Colon (tissue), 2 donors: ENCODE measurements at regions not wholly inside any gene's neighbourhood (a gene's known extent, or its start where the extent isn't known, plus 50 kb on each side); places are given as distances from the start of the nearest gene placed in this dataset.
"Not testable (repeated sequence)": the region's sequence is repeated elsewhere in the genome, so short reads cannot be mapped to it uniquely, and the experiment has no call there.

Experiments
- FAIRE-seq: peaks from 2 replicates; lab custom pipeline; 2012; peaks lifted over from hg19 to GRCh38; lab: Jason Lieb, UNC
- donor health status: control.
- donor health status: control.

- no peak for FAIRE-seq
Measured at GRCh38 chr15:81819924-81820635, 225.7 kb downstream of the MEX3B start.

GRCh38 chr15:81814882-81815455 is 230.8 kb downstream of the MEX3B start:
- FAIRE-seq = no peak

- FAIRE-seq = no peak
Measured at GRCh38 chr15:81813215-81813614, 232.6 kb downstream of the MEX3B start.

- no peak for FAIRE-seq
Measured at GRCh38 chr15:81812456-81812855, 233.4 kb downstream of the MEX3B start.

GRCh38 chr15:81811736-81812135 is 234.1 kb downstream of the MEX3B start:
- no peak for FAIRE-seq

- no peak for FAIRE-seq
Measured at GRCh38 chr15:81809543-81809942, 236.3 kb downstream of the MEX3B start.

GRCh38 chr15:81807806-81808205 is 238.0 kb downstream of the MEX3B start:
- FAIRE-seq = no peak

- no peak for FAIRE-seq
Measured at GRCh38 chr15:81807186-81807585, 238.6 kb downstream of the MEX3B start.

GRCh38 chr15:81795899-81796298 is 249.9 kb downstream of the MEX3B start:
- no peak for FAIRE-seq

- FAIRE-seq = no peak
Measured at GRCh38 chr15:81792646-81793045, 253.2 kb downstream of the MEX3B start.

GRCh38 chr15:81791322-81791721 is 254.5 kb downstream of the MEX3B start:
- not testable (repeated sequence) for FAIRE-seq

GRCh38 chr15:81789403-81789802 is 256.4 kb downstream of the MEX3B start:
- FAIRE-seq = no peak

GRCh38 chr15:81786776-81787175 is 259.0 kb downstream of the MEX3B start:
- FAIRE-seq = no peak

GRCh38 chr15:81785679-81786078 is 260.1 kb downstream of the MEX3B start:
- no peak for FAIRE-seq

- no peak for FAIRE-seq
Measured at GRCh38 chr15:81785181-81785580, 260.6 kb downstream of the MEX3B start.

GRCh38 chr15:81784751-81785150 is 261.1 kb downstream of the MEX3B start:
- FAIRE-seq = no peak

GRCh38 chr15:81783586-81783985 is 262.2 kb downstream of the MEX3B start:
- FAIRE-seq = no peak

GRCh38 chr15:81783076-81783475 is 262.7 kb downstream of the MEX3B start:
- FAIRE-seq = no peak

- FAIRE-seq = no peak
Measured at GRCh38 chr15:81781395-81781794, 264.4 kb downstream of the MEX3B start.

GRCh38 chr15:81780966-81781365 is 264.9 kb downstream of the MEX3B start:
- no peak for FAIRE-seq

- no peak for FAIRE-seq
Measured at GRCh38 chr15:81779181-81779580, 266.6 kb downstream of the MEX3B start.

GRCh38 chr15:81777546-81777945 is 268.3 kb downstream of the MEX3B start:
- FAIRE-seq = no peak

- FAIRE-seq = no peak
Measured at GRCh38 chr15:81776976-81777375, 268.8 kb downstream of the MEX3B start.

- not testable (repeated sequence) for FAIRE-seq
Measured at GRCh38 chr15:81775779-81776178, 270.0 kb downstream of the MEX3B start.
